KMS-11 (cell line): ENCODE measurements at regions not wholly inside any gene's neighbourhood (a gene's known extent, or its start where the extent isn't known, plus 50 kb on each side); places are given as distances from the start of the nearest gene placed in this dataset.
"Not testable (repeated sequence)": the region's sequence is repeated elsewhere in the genome, so short reads cannot be mapped to it uniquely, and the experiment has no call there.

ENCODE experiments used
- H2AFZ ChIP-seq: fragments of 200-600 bp; sonication (generic); 2 replicates; pipeline ENCODE4 v1.6.1; 2016; ENCODE audit warnings: antibody characterized with exemption, mixed run types, low read depth
- H3K27ac ChIP-seq: fragments of 200-600 bp; sonication (generic); 2 replicates; pipeline ENCODE4 v1.6.1; 2016; ENCODE audit warnings: mild to moderate bottlenecking, mixed run types
- H3K27me3 ChIP-seq: fragments of 200-600 bp; sonication (generic); 2 replicates; pipeline ENCODE4 v1.6.1; 2017; ENCODE audit warnings: mild to moderate bottlenecking, low read depth, mixed run types, moderate library complexity; ENCODE audit not compliant: insufficient read depth
- H3K36me3 ChIP-seq: fragments of 200-600 bp; sonication (generic); 2 replicates; pipeline ENCODE4 v1.6.1; 2017; ENCODE audit warnings: mild to moderate bottlenecking, mixed run types; ENCODE audit not compliant: insufficient read depth
- H3K4me1 ChIP-seq: fragments of 200-600 bp; sonication (generic); 2 replicates; pipeline ENCODE4 v1.6.1; 2016; ENCODE audit warnings: mild to moderate bottlenecking, low read depth, mixed run types; ENCODE audit not compliant: poor library complexity, severe bottlenecking
- H3K4me2 ChIP-seq: fragments of 200-600 bp; sonication (generic); 2 replicates; pipeline ENCODE4 v1.7.0; 2016; ENCODE audit warnings: mild to moderate bottlenecking, mixed run types
- H3K4me3 ChIP-seq: fragments of 200-600 bp; sonication (generic); IDR thresholded peaks from 2 replicates; pipeline ENCODE4 v1.6.1; 2017; ENCODE audit warnings: low read depth, low read length, mixed read lengths; ENCODE audit not compliant: insufficient read depth
- H3K79me2 ChIP-seq: fragments of 200-600 bp; sonication (generic); 2 replicates; pipeline ENCODE4 v1.6.1; 2016; ENCODE audit warnings: low read depth, mixed run types; ENCODE audit not compliant: insufficient read depth
- H3K9ac ChIP-seq: fragments of 200-600 bp; sonication (generic); 2 replicates; pipeline ENCODE4 v1.6.1; 2016; ENCODE audit warnings: mild to moderate bottlenecking, mixed run types
- H4K20me1 ChIP-seq: fragments of 200-600 bp; sonication (generic); 2 replicates; pipeline ENCODE4 v1.6.1; 2016; ENCODE audit warnings: mild to moderate bottlenecking, mixed run types; ENCODE audit not compliant: insufficient read depth
- CTCF ChIP-seq: fragments of 200-600 bp; sonication (generic); conservative IDR thresholded peaks from 2 replicates; pipeline ENCODE4 v1.6.1; 2017; ENCODE audit warnings: low read depth, mild to moderate bottlenecking, antibody characterized with exemption, low read length, moderate library complexity, mixed read lengths

- Histone ChIP-seq H3K36me3 (no peaks in the 10 kb centered on the region), H3K9ac (no peak overlapping the region), H3K4me2 (no peak overlapping the region), H3K4me1 (no peaks in the 10 kb centered on the region), H3K4me3 (no peak overlapping the region), H3K79me2 (no peaks in the 10 kb centered on the region), H4K20me1 (no peaks in the 10 kb centered on the region), H3K27ac (no peak overlapping the region), H3K27me3 (no peaks in the 10 kb centered on the region), H2AFZ (no peak overlapping the region)
- TF ChIP-seq CTCF = no peak
Measured at GRCh38 chr4:27974339-27974738, 1113.7 kb downstream of the STIM2 start.

GRCh38 chr4:27974881-27975280 lies 1114.2 kb downstream of the STIM2 start:
- not testable (repeated sequence) for H3K4me2 ChIP-seq, H3K79me2 ChIP-seq, H3K4me1 ChIP-seq, H3K9ac ChIP-seq, H4K20me1 ChIP-seq, H2AFZ ChIP-seq, H3K4me3 ChIP-seq, H3K36me3 ChIP-seq, H3K27me3 ChIP-seq, H3K27ac ChIP-seq

GRCh38 chr4:27978427-27979109 lies 1117.9 kb downstream of the STIM2 start:
- H3K27ac ChIP-seq, H3K9ac ChIP-seq, H3K36me3 ChIP-seq, H3K4me1 ChIP-seq, H3K4me2 ChIP-seq, H4K20me1 ChIP-seq, H3K4me3 ChIP-seq, H3K79me2 ChIP-seq, H3K27me3 ChIP-seq, H2AFZ ChIP-seq: not testable (repeated sequence)

DNA sequence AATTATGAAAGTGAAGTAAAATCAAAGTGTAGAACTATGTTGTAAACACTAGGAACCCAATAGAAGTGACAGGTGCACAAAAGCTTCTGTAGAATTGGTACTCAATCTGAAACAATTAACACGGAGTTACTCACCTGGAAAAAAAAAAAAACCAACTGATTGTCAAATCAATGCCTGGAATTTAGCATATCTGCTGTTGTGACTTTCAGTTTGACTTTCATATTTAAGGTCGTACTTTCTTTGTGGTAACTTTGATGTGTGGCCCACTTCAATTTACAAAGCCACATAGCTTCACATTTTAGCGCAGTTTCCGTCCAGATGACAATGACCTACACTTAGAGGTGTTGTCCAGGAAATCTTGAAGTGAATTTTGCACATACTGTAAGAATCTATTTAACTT lies 1124.9 kb downstream of the STIM2 start:
- H3K27ac ChIP-seq = no peak overlapping the region
- no peak overlapping the region for H2AFZ ChIP-seq
- no peaks in the 10 kb centered on the region for H3K79me2 ChIP-seq
- no peaks in the 10 kb centered on the region for H3K27me3 ChIP-seq
- H4K20me1 ChIP-seq = no peaks in the 10 kb centered on the region
- H3K9ac ChIP-seq = no peak overlapping the region
- H3K4me2 ChIP-seq = no peak overlapping the region
- H3K4me1 ChIP-seq = no peaks in the 10 kb centered on the region
- H3K4me3 ChIP-seq = no peak overlapping the region
- no peak for TF ChIP-seq CTCF
- H3K36me3 ChIP-seq = no peaks in the 10 kb centered on the region

- Histone ChIP-seq H3K36me3 (no peaks in the 10 kb centered on the region), H3K4me2 (no peak overlapping the region), H3K27ac (no peak overlapping the region), H3K4me3 (no peak overlapping the region), H3K4me1 (no peaks in the 10 kb centered on the region), H3K79me2 (no peaks in the 10 kb centered on the region), H4K20me1 (no peaks in the 10 kb centered on the region), H3K9ac (no peak overlapping the region), H2AFZ (no peak overlapping the region), H3K27me3 (no peaks in the 10 kb centered on the region)
- no peak for TF ChIP-seq CTCF
Measured at GRCh38 chr4:27986476-27986875, 1125.8 kb downstream of the STIM2 start.
